ENCODE measurements at regions not wholly inside any gene's neighbourhood (a gene's known extent, or its start where the extent isn't known, plus 50 kb on each side); places are given as distances from the start of the nearest gene placed in this dataset.

DNA sequence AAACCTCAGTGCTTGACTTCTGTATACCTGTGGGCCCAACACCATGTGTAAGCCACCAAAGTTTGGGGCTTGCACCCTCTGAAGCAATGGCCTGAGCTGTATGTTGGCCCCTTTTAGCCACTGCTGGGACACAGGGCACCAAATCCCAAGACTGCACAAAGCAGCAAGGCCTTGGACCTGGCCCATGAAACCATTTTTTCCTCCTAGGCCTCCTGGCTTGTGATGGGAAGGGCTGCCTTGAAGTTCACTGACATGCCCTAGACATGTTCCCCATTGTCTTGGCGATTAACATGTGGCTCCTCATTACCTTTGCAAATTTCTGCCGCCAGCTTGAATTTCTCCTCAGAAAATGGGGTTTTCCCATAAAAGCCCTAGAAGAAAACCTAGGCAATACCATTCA lies 345.5 kb downstream of the MLLT3 start:
- TF ChIP-seq, protein P1, sequence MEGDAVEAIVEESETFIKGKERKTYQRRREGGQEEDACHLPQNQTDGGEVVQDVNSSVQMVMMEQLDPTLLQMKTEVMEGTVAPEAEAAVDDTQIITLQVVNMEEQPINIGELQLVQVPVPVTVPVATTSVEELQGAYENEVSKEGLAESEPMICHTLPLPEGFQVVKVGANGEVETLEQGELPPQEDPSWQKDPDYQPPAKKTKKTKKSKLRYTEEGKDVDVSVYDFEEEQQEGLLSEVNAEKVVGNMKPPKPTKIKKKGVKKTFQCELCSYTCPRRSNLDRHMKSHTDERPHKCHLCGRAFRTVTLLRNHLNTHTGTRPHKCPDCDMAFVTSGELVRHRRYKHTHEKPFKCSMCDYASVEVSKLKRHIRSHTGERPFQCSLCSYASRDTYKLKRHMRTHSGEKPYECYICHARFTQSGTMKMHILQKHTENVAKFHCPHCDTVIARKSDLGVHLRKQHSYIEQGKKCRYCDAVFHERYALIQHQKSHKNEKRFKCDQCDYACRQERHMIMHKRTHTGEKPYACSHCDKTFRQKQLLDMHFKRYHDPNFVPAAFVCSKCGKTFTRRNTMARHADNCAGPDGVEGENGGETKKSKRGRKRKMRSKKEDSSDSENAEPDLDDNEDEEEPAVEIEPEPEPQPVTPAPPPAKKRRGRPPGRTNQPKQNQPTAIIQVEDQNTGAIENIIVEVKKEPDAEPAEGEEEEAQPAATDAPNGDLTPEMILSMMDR (conservative IDR thresholded peaks at IDR 0.05; ENCODE audit: low read length), result no peak
- TF ChIP-seq EZH2phosphoT487 (IDR thresholded peaks at IDR 0.05; ENCODE audit: borderline replicate concordance, low read depth, low read length), result no peak

All from OCI-LY7 (cell line).